Tibial nerve (tissue), 4 donors: ENCODE measurements at regions not wholly inside any gene's neighbourhood (a gene's known extent, or its start where the extent isn't known, plus 50 kb on each side); places are given as distances from the start of the nearest gene placed in this dataset.

ENCODE experiments used
- DNase-seq, 2 donors: peaks; one replicate each; pipeline ENCODE4 v3.0.0-alpha.2; 2019; ENCODE audit warnings: low spot score in 2 of 2
- H3K27ac ChIP-seq, 4 donors: fragments of 200-600 bp; sonication (generic) in 3 of 4; one replicate each; pipeline ENCODE4 v1.5.1; 2017 to 2019; ENCODE audit warnings: mild to moderate bottlenecking in 1 of 4
- H3K27me3 ChIP-seq, 2 donors: fragments of 200-600 bp; sonication (generic) in 1 of 2; one replicate each; pipeline versions ENCODE4 v1.5.1 to v1.6.0; 2017 to 2019
- H3K36me3 ChIP-seq, 3 donors: fragments of 200-600 bp; sonication (generic); one replicate each; pipeline ENCODE4 v1.5.1; 2018 to 2019
- H3K4me1 ChIP-seq, 4 donors: fragments of 200-600 bp; sonication (generic) in 3 of 4; one replicate each; pipeline ENCODE4 v1.5.1; 2017 to 2019
- H3K4me3 ChIP-seq, 4 donors: fragments of 200-600 bp; sonication (generic) in 3 of 4; one replicate each; pipeline ENCODE4 v1.5.1; 2017 to 2019; ENCODE audit warnings: mild to moderate bottlenecking in 1 of 4, moderate library complexity in 1 of 4
- H3K9me3 ChIP-seq, 4 donors: fragments of 200-600 bp; sonication (generic) in 3 of 4; one replicate each; pipeline ENCODE4 v1.5.1; 2017 to 2019
- CTCF ChIP-seq, 5 experiments: fragments of 200-600 bp in 3 of 5; fragments of 450-650 bp in 2 of 5; sonication (generic) in 3 of 5; IDR thresholded peaks; one replicate each; pipeline ENCODE4 v1.5.1; 2016 to 2019; ENCODE audit warnings: antibody characterized with exemption in 5 of 5, mild to moderate bottlenecking in 3 of 5, moderate library complexity in 2 of 5
- EP300 ChIP-seq, 2 donors: sonication (generic); formaldehyde crosslinking; IDR thresholded peaks; one replicate each; pipeline ENCODE4 v1.6.1; 2017; ENCODE audit warnings: antibody characterized with exemption in 2 of 2, mild to moderate bottlenecking in 1 of 2
- POLR2A ChIP-seq, 2 donors: fragments of 450-650 bp; IDR thresholded peaks; one replicate each; pipeline ENCODE4 v1.6.1; 2017; ENCODE audit warnings: antibody characterized with exemption in 2 of 2, mild to moderate bottlenecking in 2 of 2, moderate library complexity in 2 of 2
- WGBS, 2 donors: methylation state at CpG; one replicate each; pipeline ENCODE4 v1.1.5; 2018; 5-methylcytosine and 5-hydroxymethylcytosine counted together

GRCh38 chr2:208867374-208867773 lies 460.8 kb downstream of the PTH2R start:
- H3K4me3 ChIP-seq: no peak overlapping the region
- DNase-seq: no peak
- no peaks in the 10 kb centered on the region for H3K4me1 ChIP-seq
- H3K27me3 ChIP-seq: no peaks in the 10 kb centered on the region
- no peak overlapping the region for H3K27ac ChIP-seq
- no peak for TF ChIP-seq POLR2A (IDR thresholded peaks at IDR 0.05)
- no peak for TF ChIP-seq CTCF (IDR thresholded peaks at IDR 0.05)
- TF ChIP-seq EP300 (IDR thresholded peaks at IDR 0.05): no peak
- H3K36me3 ChIP-seq: no peaks in the 10 kb centered on the region
- peaks cover 0 to 19% (median 3%) of the 10 kb centered on the region in 4 donors for H3K9me3 ChIP-seq

- 39 to 55% methylated on average over 3 of the region's 3 CpGs for WGBS, 2 donors
- Histone ChIP-seq H3K4me1 (no peaks in the 10 kb centered on the region), H3K27ac (no peak overlapping the region), H3K27me3 (no peaks in the 10 kb centered on the region), H3K4me3 (no peak overlapping the region), H3K9me3 (peaks cover 0 to 22% (median 3%) of the 10 kb centered on the region in 4 donors), H3K36me3 (no peaks in the 10 kb centered on the region)
- no peak for DNase-seq
- TF ChIP-seq CTCF (IDR thresholded peaks at IDR 0.05) (no peak), POLR2A (IDR thresholded peaks at IDR 0.05) (no peak), EP300 (IDR thresholded peaks at IDR 0.05) (no peak)
Observed at GRCh38 chr2:208872591-208872990, 466.0 kb downstream of the PTH2R start.

- H3K36me3 ChIP-seq: no peaks in the 10 kb centered on the region
- H3K4me1 ChIP-seq: no peaks in the 10 kb centered on the region
- no peak for DNase-seq
- H3K9me3 ChIP-seq: peaks cover 0 to 9% (median 1%) of the 10 kb centered on the region in 4 donors
- no peaks in the 10 kb centered on the region for H3K27me3 ChIP-seq
- WGBS, 2 donors: 86 to 88% methylated on average over 3 of the region's 3 CpGs
- no peak overlapping the region for H3K4me3 ChIP-seq
- H3K27ac ChIP-seq: no peak overlapping the region
- TF ChIP-seq EP300 (IDR thresholded peaks at IDR 0.05) (no peak), POLR2A (IDR thresholded peaks at IDR 0.05) (no peak), CTCF (IDR thresholded peaks at IDR 0.05) (no peak)
Observed at GRCh38 chr2:208879666-208880065, 473.1 kb downstream of the PTH2R start.

GRCh38 chr2:208880171-208880570 lies 473.6 kb downstream of the PTH2R start:
- WGBS, 2 donors: 73 to 84% methylated on average over 4 of the region's 4 CpGs
- Histone ChIP-seq H3K27me3 (no peaks in the 10 kb centered on the region), H3K4me3 (no peak overlapping the region), H3K36me3 (no peaks in the 10 kb centered on the region), H3K9me3 (peaks cover 0 to 9% (median 1%) of the 10 kb centered on the region in 4 donors), H3K4me1 (no peaks in the 10 kb centered on the region), H3K27ac (no peak overlapping the region)
- no peak for DNase-seq
- no peak for TF ChIP-seq POLR2A (IDR thresholded peaks at IDR 0.05)

- TF ChIP-seq CTCF (IDR thresholded peaks at IDR 0.05) (no peak), POLR2A (IDR thresholded peaks at IDR 0.05) (no peak), EP300 (IDR thresholded peaks at IDR 0.05) (no peak)
- no peak for DNase-seq
- Histone ChIP-seq H3K27ac (no peak overlapping the region), H3K36me3 (no peaks in the 10 kb centered on the region), H3K27me3 (no peaks in the 10 kb centered on the region), H3K4me1 (no peaks in the 10 kb centered on the region), H3K4me3 (no peak overlapping the region), H3K9me3 (no peaks in the 10 kb centered on the region)
- 75 to 81% methylated on average over 2 of the region's 2 CpGs for WGBS, 2 donors
Observed at GRCh38 chr2:208890486-208890885, 483.9 kb downstream of the PTH2R start.

- TF ChIP-seq CTCF (IDR thresholded peaks at IDR 0.05) (no peak), EP300 (IDR thresholded peaks at IDR 0.05) (no peak), POLR2A (IDR thresholded peaks at IDR 0.05) (no peak)
- no peak for DNase-seq
- Histone ChIP-seq H3K4me3 (no peak overlapping the region), H3K9me3 (no peaks in the 10 kb centered on the region), H3K36me3 (no peaks in the 10 kb centered on the region), H3K4me1 (no peaks in the 10 kb centered on the region), H3K27me3 (no peaks in the 10 kb centered on the region), H3K27ac (no peak overlapping the region)
Observed at GRCh38 chr2:208892203-208892602, 485.6 kb downstream of the PTH2R start.
